ENCODE measurements at regions not wholly inside any gene's neighbourhood (a gene's known extent, or its start where the extent isn't known, plus 50 kb on each side); places are given as distances from the start of the nearest gene placed in this dataset.

DNA sequence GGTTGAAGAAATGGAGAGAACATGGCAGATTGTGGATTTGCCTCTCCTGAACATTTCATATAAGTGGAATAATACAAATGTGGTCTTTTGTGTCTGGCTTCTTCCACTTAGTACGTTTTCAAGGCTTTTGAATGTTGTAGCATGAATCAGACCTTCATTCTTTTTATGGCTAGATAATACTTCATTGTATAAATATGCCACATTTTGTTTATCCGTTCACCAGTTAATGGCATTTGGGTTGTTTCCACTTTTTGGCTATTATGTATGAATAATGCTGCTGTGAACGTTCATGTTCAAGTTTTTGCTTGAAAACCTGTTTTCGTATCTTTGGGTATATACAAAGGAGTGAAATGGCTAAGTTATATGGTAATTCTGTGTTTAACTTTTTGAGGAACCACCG is 130.4 kb downstream of the TANC2 start:
- Mint-ChIP-seq H3K4me1 (ENCODE audit: low read depth, unreplicated experiment) (no peaks in the 10 kb centered on the region), H3K27me3 (ENCODE audit: unreplicated experiment) (no peaks in the 10 kb centered on the region), H3K27ac (ENCODE audit: unreplicated experiment) (no peak overlapping the region), H3K36me3 (ENCODE audit: unreplicated experiment) (no peaks in the 10 kb centered on the region), H3K4me3 (ENCODE audit: unreplicated experiment) (no peak overlapping the region), H3K9me3 (ENCODE audit: unreplicated experiment) (no peaks in the 10 kb centered on the region)
- TF ChIP-seq, protein P1, sequence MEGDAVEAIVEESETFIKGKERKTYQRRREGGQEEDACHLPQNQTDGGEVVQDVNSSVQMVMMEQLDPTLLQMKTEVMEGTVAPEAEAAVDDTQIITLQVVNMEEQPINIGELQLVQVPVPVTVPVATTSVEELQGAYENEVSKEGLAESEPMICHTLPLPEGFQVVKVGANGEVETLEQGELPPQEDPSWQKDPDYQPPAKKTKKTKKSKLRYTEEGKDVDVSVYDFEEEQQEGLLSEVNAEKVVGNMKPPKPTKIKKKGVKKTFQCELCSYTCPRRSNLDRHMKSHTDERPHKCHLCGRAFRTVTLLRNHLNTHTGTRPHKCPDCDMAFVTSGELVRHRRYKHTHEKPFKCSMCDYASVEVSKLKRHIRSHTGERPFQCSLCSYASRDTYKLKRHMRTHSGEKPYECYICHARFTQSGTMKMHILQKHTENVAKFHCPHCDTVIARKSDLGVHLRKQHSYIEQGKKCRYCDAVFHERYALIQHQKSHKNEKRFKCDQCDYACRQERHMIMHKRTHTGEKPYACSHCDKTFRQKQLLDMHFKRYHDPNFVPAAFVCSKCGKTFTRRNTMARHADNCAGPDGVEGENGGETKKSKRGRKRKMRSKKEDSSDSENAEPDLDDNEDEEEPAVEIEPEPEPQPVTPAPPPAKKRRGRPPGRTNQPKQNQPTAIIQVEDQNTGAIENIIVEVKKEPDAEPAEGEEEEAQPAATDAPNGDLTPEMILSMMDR (IDR thresholded peaks at IDR 0.05; ENCODE audit: partially characterized antibody, unreplicated experiment): no peak
- no peak for DNase-seq

GRCh38 chr17:63099425-63099824 is 133.4 kb downstream of the TANC2 start:
- Mint-ChIP-seq H3K36me3 (ENCODE audit: unreplicated experiment) (no peaks in the 10 kb centered on the region), H3K9me3 (ENCODE audit: unreplicated experiment) (no peaks in the 10 kb centered on the region), H3K4me3 (ENCODE audit: unreplicated experiment) (no peak overlapping the region), H3K4me1 (ENCODE audit: low read depth, unreplicated experiment) (no peaks in the 10 kb centered on the region), H3K27me3 (ENCODE audit: unreplicated experiment) (no peaks in the 10 kb centered on the region), H3K27ac (ENCODE audit: unreplicated experiment) (no peak overlapping the region)
- TF ChIP-seq, protein P1 (IDR thresholded peaks at IDR 0.05; ENCODE audit: partially characterized antibody, unreplicated experiment): no peak
- DNase-seq: no peak

DNA sequence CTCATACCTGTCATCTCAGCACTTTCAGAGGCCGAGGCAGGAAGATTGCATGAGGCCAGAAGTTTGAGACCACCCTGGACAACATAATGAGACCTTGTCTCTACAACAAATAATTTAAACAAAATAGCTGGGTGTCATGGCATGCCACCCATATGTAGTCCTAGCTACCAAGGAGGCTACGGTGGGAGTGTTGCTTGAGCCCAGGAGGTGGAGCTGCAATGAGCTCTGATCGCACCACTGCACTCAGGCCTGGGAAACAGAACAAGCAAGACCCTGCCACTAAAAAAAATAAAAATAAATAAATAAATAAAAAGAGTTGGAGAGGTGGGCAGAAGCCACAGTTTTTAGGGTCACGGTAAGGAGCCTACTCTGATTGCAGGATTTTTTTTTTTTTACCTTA is 136.0 kb downstream of the TANC2 start:
- no peak overlapping the region for H3K4me3 Mint-ChIP-seq (ENCODE audit: unreplicated experiment)
- TF ChIP-seq, protein P1 (IDR thresholded peaks at IDR 0.05; ENCODE audit: partially characterized antibody, unreplicated experiment): no peak
- no peak overlapping the region for H3K27ac Mint-ChIP-seq (ENCODE audit: unreplicated experiment)
- peaks cover 4% of the 10 kb centered on the region for H3K27me3 Mint-ChIP-seq (ENCODE audit: unreplicated experiment)
- no peaks in the 10 kb centered on the region for H3K36me3 Mint-ChIP-seq (ENCODE audit: unreplicated experiment)
- no peaks in the 10 kb centered on the region for H3K9me3 Mint-ChIP-seq (ENCODE audit: unreplicated experiment)
- H3K4me1 Mint-ChIP-seq (ENCODE audit: low read depth, unreplicated experiment): no peaks in the 10 kb centered on the region
- DNase-seq: no peak

- Mint-ChIP-seq H3K4me3 (ENCODE audit: unreplicated experiment) (no peak overlapping the region), H3K27ac (ENCODE audit: unreplicated experiment) (no peak overlapping the region), H3K27me3 (ENCODE audit: unreplicated experiment) (peaks cover 4% of the 10 kb centered on the region), H3K4me1 (ENCODE audit: low read depth, unreplicated experiment) (no peaks in the 10 kb centered on the region), H3K36me3 (ENCODE audit: unreplicated experiment) (no peaks in the 10 kb centered on the region), H3K9me3 (ENCODE audit: unreplicated experiment) (no peaks in the 10 kb centered on the region)
- TF ChIP-seq, protein P1 (IDR thresholded peaks at IDR 0.05; ENCODE audit: partially characterized antibody, unreplicated experiment): no peak
- DNase-seq: no peak
These were observed 140.0 kb downstream of the TANC2 start for GRCh38 chr17:63106050-63106449.

DNA sequence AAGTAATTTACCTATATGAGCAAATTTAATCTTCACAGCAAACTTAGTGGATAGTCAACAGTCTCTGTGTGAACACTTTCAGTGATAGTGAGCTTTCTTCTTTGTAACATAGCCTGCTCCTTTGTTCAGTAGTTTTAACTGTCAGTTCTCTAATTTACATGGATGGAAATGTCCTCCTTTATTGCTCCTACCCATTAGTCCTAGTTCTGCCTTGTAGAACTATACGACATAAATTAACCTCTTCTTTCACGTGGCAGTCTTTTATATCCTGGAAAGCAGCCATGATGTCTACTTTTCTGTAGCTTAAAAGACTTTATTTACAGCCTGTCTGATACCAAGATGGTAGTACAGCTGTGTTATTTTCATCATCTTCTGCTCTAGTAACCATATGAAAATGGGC is 143.6 kb downstream of the TANC2 start:
- Mint-ChIP-seq H3K27me3 (ENCODE audit: unreplicated experiment) (peaks cover 4% of the 10 kb centered on the region), H3K9me3 (ENCODE audit: unreplicated experiment) (no peaks in the 10 kb centered on the region), H3K4me1 (ENCODE audit: low read depth, unreplicated experiment) (no peaks in the 10 kb centered on the region), H3K36me3 (ENCODE audit: unreplicated experiment) (no peaks in the 10 kb centered on the region), H3K27ac (ENCODE audit: unreplicated experiment) (no peak overlapping the region), H3K4me3 (ENCODE audit: unreplicated experiment) (no peak overlapping the region)
- no peak for DNase-seq
- TF ChIP-seq, protein P1 (IDR thresholded peaks at IDR 0.05; ENCODE audit: partially characterized antibody, unreplicated experiment): no peak

Measured in glutamatergic neuron (in vitro differentiated cells).